NCI-H82 treated with DMSO at 0.1 percent for 48 hours (cell line): ENCODE measurements at regions not wholly inside any gene's neighbourhood (a gene's known extent, or its start where the extent isn't known, plus 50 kb on each side); places are given as distances from the start of the nearest gene placed in this dataset.

Source experiments
- DNase-seq: peaks from one replicate; lab custom pipeline; 2025; ENCODE audit not compliant: unreplicated experiment; lab: John Stamatoyannopoulos, UW

GRCh38 chr12:81819991-81820633, 61.0 kb upstream of the PPFIA2 start:
- no peak for DNase-seq

GRCh38 chr12:81815611-81816010, 56.5 kb upstream of the PPFIA2 start:
- DNase-seq, result no peak

GRCh38 chr12:81811778-81812125, 52.6 kb upstream of the PPFIA2 start:
- DNase-seq, result no peak

- DNase-seq, result no peak
These were observed 52.1 kb upstream of the PPFIA2 start for GRCh38 chr12:81811061-81811777.

GRCh38 chr12:81809829-81810595, 50.9 kb upstream of the PPFIA2 start:
- DNase-seq, result no peak

GRCh38 chr12:81809113-81809777, 50.1 kb upstream of the PPFIA2 start:
- no peak for DNase-seq
